HepG2 (cell line): ENCODE measurements at regions not wholly inside any gene's neighbourhood (a gene's known extent, or its start where the extent isn't known, plus 50 kb on each side); places are given as distances from the start of the nearest gene placed in this dataset.

Experiments
- ATAC-seq: fragments of 200-7000 bp; cut with Tn5 transposase; 3 replicates; pipeline ENCODE4 v1.9.1; 2020; ENCODE audit warnings: mild to moderate bottlenecking, moderate library complexity
- BruUV-seq: library from RNA; stranded (reverse); fragments of 400-500 nt; replicated peaks from 2 replicates; lab custom pipeline; 2021; lab: Mats Ljungman, UMichigan
- CTCF ChIA-PET: fragments of 300-600 bp; formaldehyde crosslinking; extraction: SDS; loops from one replicate; lab custom pipeline; 2021; ENCODE audit warnings: low total read pairs, inconsistent platforms, low intra/inter-chr PET ratio; lab: Yijun Ruan, JAX
- POLR2A ChIA-PET: fragments of 350-600 bp; sonication (Branson Sonifier 250); formaldehyde crosslinking; loops from one replicate; lab custom pipeline; 2020; ENCODE audit warnings: antibody characterized with exemption, inconsistent platforms; lab: Yijun Ruan, JAX
- DNase-seq: peaks from one replicate; pipeline ENCODE4 v3.0.0-alpha.2; 2015; ENCODE audit warnings: low spot score
- FAIRE-seq: peaks from 3 replicates; lab custom pipeline; 2011; peaks lifted over from hg19 to GRCh38; lab: Jason Lieb, UNC
- H2AFZ ChIP-seq: one replicate; pipeline ENCODE4 v1.6.1; 2011; ENCODE audit warnings: low read length, inconsistent platforms
- H3K27ac ChIP-seq: fragments of 300-600 bp; 3 replicates; pipeline ENCODE4 v1.8.0; 2011; ENCODE audit warnings: mixed run types, mild to moderate bottlenecking, mixed read lengths, low read length, inconsistent platforms; ENCODE audit not compliant: insufficient read depth; ENCODE audit errors: extremely low read length
- H3K27me3 ChIP-seq, 2 experiments: fragments of 200-600 bp in 1 of 2; 2 replicates in 1 of 2; 3 replicates in 1 of 2; pipeline versions ENCODE4 v1.6.0 to v1.8.0; 2011; ENCODE audit warnings: low read length in 2 of 2, mild to moderate bottlenecking in 2 of 2, moderate library complexity in 2 of 2, inconsistent platforms in 1 of 2; ENCODE audit not compliant: insufficient read depth in 2 of 2, control insufficient read depth in 1 of 2
- H3K36me3 ChIP-seq, 2 experiments: fragments of 200-600 bp in 1 of 2; replicated peaks in 1 of 2; 2 replicates in 1 of 2; 3 replicates in 1 of 2; pipeline versions ENCODE4 v1.5.1 to v1.8.0; 2011; ENCODE audit warnings: low read length in 2 of 2, inconsistent platforms in 1 of 2; ENCODE audit not compliant: insufficient read depth in 2 of 2, control insufficient read depth in 1 of 2
- H3K4me1 ChIP-seq: 2 replicates; pipeline ENCODE4 v1.5.1; 2012; ENCODE audit warnings: low read length, inconsistent platforms; ENCODE audit not compliant: insufficient read depth
- H3K4me2 ChIP-seq: 2 replicates; pipeline ENCODE4 v1.6.0; 2011; ENCODE audit warnings: low read depth, low read length, inconsistent platforms
- H3K4me3 ChIP-seq, 3 experiments: fragments of 200-600 bp in 1 of 3; sonication (generic), shearing (Covaris generic) in 1 of 3; replicated peaks in 1 of 3; 2 replicates each; pipeline ENCODE4 v1.5.1; 2011 to 2016; ENCODE audit warnings: low read length in 3 of 3, inconsistent platforms in 2 of 3, low read depth in 2 of 3, mild to moderate bottlenecking in 2 of 3, control low read depth in 1 of 3, mixed read lengths in 1 of 3; ENCODE audit not compliant: insufficient read depth in 1 of 3
- H3K79me2 ChIP-seq: one replicate; pipeline ENCODE4 v1.6.1; 2011; ENCODE audit warnings: low read length, inconsistent platforms; ENCODE audit not compliant: insufficient read depth
- H3K9ac ChIP-seq: 2 replicates; pipeline ENCODE4 v1.6.0; 2011; ENCODE audit warnings: mild to moderate bottlenecking, low read depth, low read length, inconsistent platforms; ENCODE audit not compliant: insufficient read depth
- H3K9me3 ChIP-seq: 2 replicates; pipeline ENCODE4 v1.5.1; 2012; ENCODE audit warnings: mild to moderate bottlenecking, low read length
- H4K20me1 ChIP-seq: 2 replicates; pipeline ENCODE4 v1.6.0; 2011; ENCODE audit warnings: inconsistent platforms, mild to moderate bottlenecking, low read length, moderate library complexity; ENCODE audit not compliant: insufficient read depth
- CENPX ChIP-seq: sonication (generic); formaldehyde crosslinking; IDR thresholded peaks from 2 replicates; pipeline ENCODE4 v1.9.0; 2021; ENCODE audit warnings: mild to moderate bottlenecking, missing genetic modification reagents, moderate library complexity
- GATA4 ChIP-seq: sonication (generic); IDR thresholded peaks from 2 replicates; pipeline ENCODE4 v1.6.1; 2016; ENCODE audit warnings: antibody characterized with exemption, low read depth, borderline replicate concordance
- POLR2A ChIP-seq, 2 experiments: IDR thresholded peaks; 2 replicates each; pipeline ENCODE4 v1.6.1; 2011; ENCODE audit warnings: low read depth in 2 of 2, low read length in 2 of 2, mild to moderate bottlenecking in 1 of 2, moderate library complexity in 1 of 2; ENCODE audit not compliant: insufficient read depth in 1 of 2
- POLR2G ChIP-seq: fragments of 200-400 bp; formaldehyde crosslinking; IDR thresholded peaks from 2 replicates; pipeline ENCODE4 v1.6.1; 2018; ENCODE audit warnings: mild to moderate bottlenecking, low read depth, low read length, moderate library complexity
- SAP130 ChIP-seq: IDR thresholded peaks from 2 replicates; pipeline ENCODE4 v1.6.1; 2016; ENCODE audit warnings: low read depth
- ZBTB7B ChIP-seq: sonication (generic); formaldehyde crosslinking; IDR thresholded peaks from 2 replicates; pipeline ENCODE4 v1.4.0; 2020; ENCODE audit warnings: missing genetic modification reagents
- ZNF430 ChIP-seq: sonication (generic); formaldehyde crosslinking; IDR thresholded peaks from 2 replicates; pipeline ENCODE4 v1.9.0; 2021; ENCODE audit warnings: mild to moderate bottlenecking, missing genetic modification reagents
- ZNF737 ChIP-seq: sonication (generic); formaldehyde crosslinking; IDR thresholded peaks from 2 replicates; pipeline ENCODE4 v1.5.0; 2020; ENCODE audit warnings: missing genetic modification reagents, mild to moderate bottlenecking, borderline replicate concordance
- ZSCAN29 ChIP-seq: sonication (generic); formaldehyde crosslinking; conservative IDR thresholded peaks from 2 replicates; pipeline ENCODE4 v1.4.0; 2020; ENCODE audit warnings: mild to moderate bottlenecking, missing genetic modification reagents
- WGBS: methylation state at CpG from one replicate; pipeline ENCODE4 v1.1.6; 2017; ENCODE audit warnings: low lambda C conversion rate; 5-methylcytosine and 5-hydroxymethylcytosine counted together
- in situ Hi-C: cut with HindIII; loops from 2 replicates; pipeline ENCODE4 v1.10.0; 2017; ENCODE audit warnings: low pct_unique_long_range_greater_than_20kb; ENCODE audit not compliant: extremely low pct_ligation_motif_present
- intact Hi-C: fragments of 100-400 bp; cut with micrococcal nuclease; formaldehyde crosslinking; loops from one replicate; pipeline ENCODE4 v1.10.0; 2022; ENCODE audit not compliant: unreplicated experiment
- TF ChIP-seq, protein P1 (sequence below): sonication (generic); formaldehyde crosslinking; IDR thresholded peaks from 2 replicates; pipeline ENCODE4 v1.4.0; 2020; ENCODE audit warnings: missing genetic modification reagents
- TF ChIP-seq, protein P2 (sequence below): IDR thresholded peaks from 2 replicates; pipeline ENCODE4 v1.6.1; 2012; ENCODE audit warnings: low read length, improper control_type of control experiment

DNA sequence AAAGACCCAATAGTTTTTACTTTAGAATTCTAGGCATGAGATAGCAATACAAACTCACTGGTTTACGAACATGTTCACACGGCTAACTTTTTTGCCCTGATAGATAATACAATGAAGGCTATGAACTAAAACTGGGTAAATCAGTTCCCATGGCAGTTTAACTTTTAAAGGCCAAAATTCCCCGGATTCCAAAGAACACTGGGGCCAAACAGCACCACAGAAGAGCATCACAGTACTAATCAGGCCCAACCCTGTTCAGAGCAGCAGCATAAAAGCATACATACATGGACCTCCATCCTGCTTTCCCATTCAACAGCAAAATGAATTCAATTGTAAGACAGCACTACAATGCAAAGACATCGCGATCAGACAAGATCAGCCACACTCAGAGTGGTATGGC is 540.3 kb upstream of the CCDC54 start:
- CTCF ChIA-PET = no interaction called here
- in situ Hi-C loops = no loop called here
- H3K36me3 ChIP-seq = no peaks in the 10 kb centered on the region
- WGBS = 6% methylated on average over 4 of the region's 5 CpGs
- H3K79me2 ChIP-seq = no peaks in the 10 kb centered on the region
- no peaks in the 10 kb centered on the region for H4K20me1 ChIP-seq
- no peak overlapping the region for H2AFZ ChIP-seq
- peaks cover 10% of the 10 kb centered on the region for H3K9me3 ChIP-seq
- H3K27ac ChIP-seq = no peak overlapping the region
- no peaks in the 10 kb centered on the region for H3K4me1 ChIP-seq
- H3K27me3 ChIP-seq = no peaks in the 10 kb centered on the region
- TF ChIP-seq ZSCAN29 (CRISPR knock-in tag) (no peak), POLR2A (IDR thresholded peaks at IDR 0.05; ENCODE audit: insufficient read depth in 1 of 2, low read depth in 2 of 2, low read length in 2 of 2) (no peak), POLR2G (no peak), ZNF737 (CRISPR knock-in tag) (no peak), SAP130 (CRISPR knock-in tag) (no peak), CENPX (CRISPR knock-in tag) (no peak), GATA4 (no peak), ZNF430 (CRISPR knock-in tag) (no peak), ZBTB7B (CRISPR knock-in tag) (no peak)
- TF ChIP-seq, protein P1, sequence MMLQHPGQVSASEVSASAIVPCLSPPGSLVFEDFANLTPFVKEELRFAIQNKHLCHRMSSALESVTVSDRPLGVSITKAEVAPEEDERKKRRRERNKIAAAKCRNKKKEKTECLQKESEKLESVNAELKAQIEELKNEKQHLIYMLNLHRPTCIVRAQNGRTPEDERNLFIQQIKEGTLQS = no peak
- TF ChIP-seq, protein P2, sequence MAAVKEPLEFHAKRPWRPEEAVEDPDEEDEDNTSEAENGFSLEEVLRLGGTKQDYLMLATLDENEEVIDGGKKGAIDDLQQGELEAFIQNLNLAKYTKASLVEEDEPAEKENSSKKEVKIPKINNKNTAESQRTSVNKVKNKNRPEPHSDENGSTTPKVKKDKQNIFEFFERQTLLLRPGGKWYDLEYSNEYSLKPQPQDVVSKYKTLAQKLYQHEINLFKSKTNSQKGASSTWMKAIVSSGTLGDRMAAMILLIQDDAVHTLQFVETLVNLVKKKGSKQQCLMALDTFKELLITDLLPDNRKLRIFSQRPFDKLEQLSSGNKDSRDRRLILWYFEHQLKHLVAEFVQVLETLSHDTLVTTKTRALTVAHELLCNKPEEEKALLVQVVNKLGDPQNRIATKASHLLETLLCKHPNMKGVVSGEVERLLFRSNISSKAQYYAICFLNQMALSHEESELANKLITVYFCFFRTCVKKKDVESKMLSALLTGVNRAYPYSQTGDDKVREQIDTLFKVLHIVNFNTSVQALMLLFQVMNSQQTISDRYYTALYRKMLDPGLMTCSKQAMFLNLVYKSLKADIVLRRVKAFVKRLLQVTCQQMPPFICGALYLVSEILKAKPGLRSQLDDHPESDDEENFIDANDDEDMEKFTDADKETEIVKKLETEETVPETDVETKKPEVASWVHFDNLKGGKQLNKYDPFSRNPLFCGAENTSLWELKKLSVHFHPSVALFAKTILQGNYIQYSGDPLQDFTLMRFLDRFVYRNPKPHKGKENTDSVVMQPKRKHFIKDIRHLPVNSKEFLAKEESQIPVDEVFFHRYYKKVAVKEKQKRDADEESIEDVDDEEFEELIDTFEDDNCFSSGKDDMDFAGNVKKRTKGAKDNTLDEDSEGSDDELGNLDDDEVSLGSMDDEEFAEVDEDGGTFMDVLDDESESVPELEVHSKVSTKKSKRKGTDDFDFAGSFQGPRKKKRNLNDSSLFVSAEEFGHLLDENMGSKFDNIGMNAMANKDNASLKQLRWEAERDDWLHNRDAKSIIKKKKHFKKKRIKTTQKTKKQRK = no peak
- DNase-seq (no peak), FAIRE-seq (no peak), ATAC-seq (no peak)
- no TSS peak for BruUV-seq
- no peak overlapping the region for H3K4me3 ChIP-seq
- no peak overlapping the region for H3K4me2 ChIP-seq
- POLR2A ChIA-PET = no interaction called here
- intact Hi-C loops = no loop called here
- H3K9ac ChIP-seq = no peak overlapping the region
